ENCODE measurements at regions not wholly inside any gene's neighbourhood (a gene's known extent, or its start where the extent isn't known, plus 50 kb on each side); places are given as distances from the start of the nearest gene placed in this dataset.
"Not testable (repeated sequence)": the region's sequence is repeated elsewhere in the genome, so short reads cannot be mapped to it uniquely, and the experiment has no call there.

DNA sequence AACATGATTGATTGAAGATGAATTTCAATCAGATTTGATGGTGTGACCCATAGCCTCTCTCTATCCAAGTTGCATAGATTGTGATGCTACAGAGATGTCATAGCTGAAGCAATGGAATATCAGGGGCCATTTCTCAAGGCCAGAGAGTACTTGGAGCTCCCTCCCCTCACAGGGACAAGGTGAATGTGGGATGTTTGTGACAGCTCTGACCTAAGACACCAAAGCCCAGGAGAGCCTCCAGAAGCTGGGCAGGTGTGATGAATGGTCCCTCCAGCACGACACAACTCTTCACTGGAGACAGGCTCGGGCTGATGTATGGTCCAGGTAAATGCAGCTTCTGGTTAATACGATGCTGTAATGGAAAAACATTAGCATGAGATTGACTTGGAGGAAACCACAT lies 101.0 kb upstream of the ZC3H12A start:
- no peak overlapping the region for H3K27ac Mint-ChIP-seq
- TF ChIP-seq, protein P1, sequence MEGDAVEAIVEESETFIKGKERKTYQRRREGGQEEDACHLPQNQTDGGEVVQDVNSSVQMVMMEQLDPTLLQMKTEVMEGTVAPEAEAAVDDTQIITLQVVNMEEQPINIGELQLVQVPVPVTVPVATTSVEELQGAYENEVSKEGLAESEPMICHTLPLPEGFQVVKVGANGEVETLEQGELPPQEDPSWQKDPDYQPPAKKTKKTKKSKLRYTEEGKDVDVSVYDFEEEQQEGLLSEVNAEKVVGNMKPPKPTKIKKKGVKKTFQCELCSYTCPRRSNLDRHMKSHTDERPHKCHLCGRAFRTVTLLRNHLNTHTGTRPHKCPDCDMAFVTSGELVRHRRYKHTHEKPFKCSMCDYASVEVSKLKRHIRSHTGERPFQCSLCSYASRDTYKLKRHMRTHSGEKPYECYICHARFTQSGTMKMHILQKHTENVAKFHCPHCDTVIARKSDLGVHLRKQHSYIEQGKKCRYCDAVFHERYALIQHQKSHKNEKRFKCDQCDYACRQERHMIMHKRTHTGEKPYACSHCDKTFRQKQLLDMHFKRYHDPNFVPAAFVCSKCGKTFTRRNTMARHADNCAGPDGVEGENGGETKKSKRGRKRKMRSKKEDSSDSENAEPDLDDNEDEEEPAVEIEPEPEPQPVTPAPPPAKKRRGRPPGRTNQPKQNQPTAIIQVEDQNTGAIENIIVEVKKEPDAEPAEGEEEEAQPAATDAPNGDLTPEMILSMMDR (IDR thresholded peaks at IDR 0.05; ENCODE audit: unreplicated experiment), result no peak
- no peak overlapping the region for H3K4me3 Mint-ChIP-seq (ENCODE audit: low read depth)
- no peaks in the 10 kb centered on the region for H3K36me3 Mint-ChIP-seq (ENCODE audit: insufficient read depth)
- peaks cover 45% of the 10 kb centered on the region for H3K27me3 Mint-ChIP-seq
- H3K4me1 Mint-ChIP-seq (ENCODE audit: low read depth), result no peaks in the 10 kb centered on the region
- no peak for DNase-seq (ENCODE audit: low spot score, unreplicated experiment)
- H3K9me3 Mint-ChIP-seq (ENCODE audit: low read depth), result peaks cover 8% of the 10 kb centered on the region

DNA sequence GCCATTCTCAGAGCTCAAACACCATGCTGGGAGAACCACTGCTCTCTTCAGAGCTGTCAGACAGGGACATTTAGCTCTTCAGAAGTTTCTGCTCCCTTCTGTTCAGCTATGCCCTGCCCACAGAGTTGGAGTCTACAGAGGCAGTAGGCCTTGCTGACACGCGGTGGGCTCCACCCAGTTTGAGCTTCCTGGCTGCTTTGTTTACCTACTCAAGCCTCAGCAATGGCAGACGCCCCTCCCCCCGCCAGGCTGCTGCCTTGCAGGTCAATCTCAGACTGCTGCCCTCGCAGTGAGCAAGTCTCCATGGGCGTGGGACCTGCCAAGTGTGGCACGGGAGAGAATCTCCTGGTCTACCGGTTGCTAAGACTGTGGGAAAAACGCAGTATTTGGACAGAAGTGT lies 93.8 kb upstream of the ZC3H12A start:
- not testable (repeated sequence) for H3K4me1 Mint-ChIP-seq (ENCODE audit: low read depth); H3K36me3 Mint-ChIP-seq (ENCODE audit: insufficient read depth); DNase-seq (ENCODE audit: low spot score, unreplicated experiment)

DNA sequence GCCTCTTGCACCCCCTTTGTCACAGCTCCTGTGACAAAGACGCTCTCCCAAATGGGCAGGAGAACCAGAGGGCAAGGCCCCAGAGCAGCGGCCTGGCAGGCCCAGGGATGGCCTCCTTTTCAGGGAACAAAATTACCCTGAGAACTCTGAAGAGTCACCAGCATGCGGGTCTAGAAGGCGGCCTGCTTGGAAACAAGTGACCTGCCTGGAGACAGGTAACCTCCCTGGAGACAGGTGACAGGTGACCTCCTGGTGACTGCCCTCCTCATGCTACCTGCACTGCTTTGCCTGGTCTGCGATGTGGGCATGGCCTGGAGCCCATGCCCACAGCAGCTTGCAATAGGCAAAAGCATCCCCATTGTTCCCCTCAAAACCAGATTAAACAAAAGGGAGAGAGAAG lies 86.5 kb upstream of the ZC3H12A start:
- Mint-ChIP-seq H3K4me3 (ENCODE audit: low read depth) (no peak overlapping the region), H3K9me3 (ENCODE audit: low read depth) (no peaks in the 10 kb centered on the region), H3K27me3 (peaks cover 10% of the 10 kb centered on the region), H3K4me1 (ENCODE audit: low read depth) (no peaks in the 10 kb centered on the region), H3K27ac (no peak overlapping the region), H3K36me3 (ENCODE audit: insufficient read depth) (no peaks in the 10 kb centered on the region)
- DNase-seq (ENCODE audit: low spot score, unreplicated experiment), result no peak
- TF ChIP-seq, protein P1 (IDR thresholded peaks at IDR 0.05; ENCODE audit: unreplicated experiment), result no peak

More for the DNA sequence above, 93.8 kb upstream of the ZC3H12A start:
- not testable (repeated sequence) for H3K27ac Mint-ChIP-seq; H3K4me3 Mint-ChIP-seq (ENCODE audit: low read depth); H3K9me3 Mint-ChIP-seq (ENCODE audit: low read depth)
- peaks cover 25% of the 10 kb centered on the region for H3K27me3 Mint-ChIP-seq

DNA sequence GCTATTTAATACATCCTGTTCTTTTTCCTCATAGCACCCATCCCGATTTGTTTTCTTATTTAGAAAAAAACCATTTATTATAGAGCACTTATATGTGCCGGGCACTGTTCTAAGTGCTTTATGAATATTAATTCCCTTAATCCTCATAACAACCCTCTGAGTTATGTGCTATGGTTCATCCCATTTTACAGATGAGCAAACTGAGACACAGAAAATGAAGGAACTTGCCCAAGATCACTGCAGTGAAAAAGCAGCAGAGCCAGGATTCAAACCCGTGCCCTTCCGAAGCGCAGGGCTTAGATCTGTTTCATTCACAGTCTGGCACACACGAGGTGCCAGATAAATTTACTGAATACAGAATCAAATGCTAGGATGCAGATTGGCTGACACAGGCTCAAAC lies 85.1 kb upstream of the ZC3H12A start:
- Mint-ChIP-seq H3K4me1 (ENCODE audit: low read depth) (no peaks in the 10 kb centered on the region), H3K4me3 (ENCODE audit: low read depth) (no peak overlapping the region), H3K36me3 (ENCODE audit: insufficient read depth) (no peaks in the 10 kb centered on the region), H3K27ac (no peak overlapping the region), H3K27me3 (peaks cover 17% of the 10 kb centered on the region), H3K9me3 (ENCODE audit: low read depth) (no peaks in the 10 kb centered on the region)
- TF ChIP-seq, protein P1 (IDR thresholded peaks at IDR 0.05; ENCODE audit: unreplicated experiment), result no peak
- DNase-seq (ENCODE audit: low spot score, unreplicated experiment), result no peak

DNA sequence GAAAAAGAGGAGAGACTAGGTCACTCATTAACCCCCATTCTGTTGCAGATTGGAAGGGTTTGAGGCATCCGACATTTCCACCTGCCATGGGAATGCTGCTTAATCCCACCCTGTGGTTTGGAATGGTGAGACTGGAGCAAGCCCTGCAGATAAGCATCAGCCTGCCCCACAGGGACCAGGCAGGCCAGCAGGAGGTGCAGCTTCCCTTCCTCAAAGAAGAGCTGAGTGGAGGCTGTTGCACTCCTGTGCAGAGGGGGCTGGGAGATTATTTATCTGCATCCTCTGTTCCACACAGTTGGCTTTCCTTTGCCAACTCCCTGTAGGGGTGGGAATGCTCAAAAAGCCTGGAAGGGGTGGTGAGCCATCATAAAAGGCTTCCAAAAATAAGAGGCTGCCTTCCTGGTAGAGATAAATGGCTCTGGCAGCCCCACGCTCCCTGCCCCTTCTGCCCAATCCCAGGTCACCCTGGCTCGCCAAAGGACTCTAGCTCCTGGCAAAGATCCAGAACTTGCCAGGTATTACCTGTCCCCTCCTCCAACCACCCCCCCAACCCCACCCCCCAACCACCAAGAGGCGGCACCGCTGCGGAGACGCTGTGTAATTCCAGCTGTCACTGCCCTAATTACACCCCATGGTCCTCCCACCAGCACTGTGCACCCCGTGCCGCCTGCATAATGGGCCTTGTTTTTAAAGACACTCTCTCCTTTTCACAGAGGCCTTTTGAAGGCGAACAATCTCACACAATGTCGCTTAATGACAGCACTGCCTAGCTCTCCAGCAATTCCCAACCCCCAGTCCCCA lies 83.0 kb upstream of the ZC3H12A start:
- H3K4me3 Mint-ChIP-seq (ENCODE audit: low read depth), result no peak overlapping the region
- no peaks in the 10 kb centered on the region for H3K4me1 Mint-ChIP-seq (ENCODE audit: low read depth)
- TF ChIP-seq, protein P1 (IDR thresholded peaks at IDR 0.05; ENCODE audit: unreplicated experiment), result no peak
- H3K36me3 Mint-ChIP-seq (ENCODE audit: insufficient read depth), result no peaks in the 10 kb centered on the region
- H3K27me3 Mint-ChIP-seq, result peaks cover 37% of the 10 kb centered on the region
- no peak overlapping the region for H3K27ac Mint-ChIP-seq
- H3K9me3 Mint-ChIP-seq (ENCODE audit: low read depth), result no peaks in the 10 kb centered on the region
- no peak for DNase-seq (ENCODE audit: low spot score, unreplicated experiment)

DNA sequence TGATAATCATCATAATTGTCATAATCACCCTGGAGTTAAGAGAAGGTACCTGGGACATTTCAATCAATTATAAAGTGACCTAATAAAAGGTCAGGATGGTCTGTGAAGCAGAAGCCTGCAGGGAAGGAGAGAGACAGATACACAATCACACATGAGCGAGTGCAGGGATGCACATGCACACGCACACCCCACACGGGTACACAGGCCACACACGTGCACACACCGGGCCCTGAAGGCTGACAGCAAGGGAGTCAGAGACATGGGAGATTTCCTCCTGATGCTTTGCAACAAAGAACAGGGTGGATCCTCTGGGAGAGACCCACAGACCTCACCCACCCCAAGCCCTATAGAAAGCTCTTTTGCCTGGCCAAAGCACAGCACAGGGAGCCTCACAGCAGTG lies 82.3 kb upstream of the ZC3H12A start:
- no peaks in the 10 kb centered on the region for H3K4me1 Mint-ChIP-seq (ENCODE audit: low read depth)
- no peaks in the 10 kb centered on the region for H3K9me3 Mint-ChIP-seq (ENCODE audit: low read depth)
- H3K4me3 Mint-ChIP-seq (ENCODE audit: low read depth), result no peak overlapping the region
- no peak for DNase-seq (ENCODE audit: low spot score, unreplicated experiment)
- peaks cover 40% of the 10 kb centered on the region for H3K27me3 Mint-ChIP-seq
- TF ChIP-seq, protein P1 (IDR thresholded peaks at IDR 0.05; ENCODE audit: unreplicated experiment), result no peak
- H3K36me3 Mint-ChIP-seq (ENCODE audit: insufficient read depth), result no peaks in the 10 kb centered on the region
- no peak overlapping the region for H3K27ac Mint-ChIP-seq
